NT2/D1 (cell line): ENCODE measurements at regions not wholly inside any gene's neighbourhood (a gene's known extent, or its start where the extent isn't known, plus 50 kb on each side); places are given as distances from the start of the nearest gene placed in this dataset.

Experiments used
- YY1 ChIP-seq: IDR thresholded peaks from 2 replicates; pipeline ENCODE4 v1.6.1; 2011; ENCODE audit not compliant: insufficient read length, insufficient read depth
- ZNF274 ChIP-seq: IDR thresholded peaks from 2 replicates; pipeline ENCODE4 v1.6.1; 2011; ENCODE audit warnings: mild to moderate bottlenecking, low read depth, low read length

DNA sequence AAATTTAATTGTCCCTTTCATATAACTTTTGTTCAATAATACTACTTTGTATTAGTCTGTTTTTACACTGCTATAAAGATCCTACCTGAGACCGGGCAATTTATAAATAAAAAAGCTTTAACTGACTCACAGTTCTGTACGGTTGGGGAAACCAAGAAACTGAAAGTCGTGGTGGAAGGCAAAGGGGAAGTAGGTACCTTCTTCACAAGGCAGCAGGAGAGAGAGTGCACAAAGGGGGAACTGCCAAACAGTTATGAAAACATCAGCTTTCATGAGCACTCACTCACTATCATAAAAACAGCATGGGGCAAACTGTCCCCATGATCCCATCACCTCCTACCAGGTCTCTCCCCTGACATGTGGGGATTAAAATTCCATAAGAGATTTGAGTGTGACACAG lies 1069.0 kb downstream of the FSCB start:
- TF ChIP-seq ZNF274 (no peak), YY1 (no peak)
